B cell (primary cell): ENCODE measurements at regions not wholly inside any gene's neighbourhood (a gene's known extent, or its start where the extent isn't known, plus 50 kb on each side); places are given as distances from the start of the nearest gene placed in this dataset.

ENCODE experiments used
- EZH2 ChIP-seq: IDR thresholded peaks from 2 replicates; pipeline ENCODE4 v1.6.1; 2012; ENCODE audit warnings: borderline replicate concordance, low read depth, mild to moderate bottlenecking, moderate library complexity, low read length; ENCODE audit not compliant: insufficient read depth, poor library complexity, severe bottlenecking
- TF ChIP-seq, protein P1 (sequence below): fragments of 200-600 bp; IDR thresholded peaks from one replicate; pipeline ENCODE4 v1.8.0; 2022; ENCODE audit warnings: antibody characterized with exemption, mild to moderate bottlenecking

DNA sequence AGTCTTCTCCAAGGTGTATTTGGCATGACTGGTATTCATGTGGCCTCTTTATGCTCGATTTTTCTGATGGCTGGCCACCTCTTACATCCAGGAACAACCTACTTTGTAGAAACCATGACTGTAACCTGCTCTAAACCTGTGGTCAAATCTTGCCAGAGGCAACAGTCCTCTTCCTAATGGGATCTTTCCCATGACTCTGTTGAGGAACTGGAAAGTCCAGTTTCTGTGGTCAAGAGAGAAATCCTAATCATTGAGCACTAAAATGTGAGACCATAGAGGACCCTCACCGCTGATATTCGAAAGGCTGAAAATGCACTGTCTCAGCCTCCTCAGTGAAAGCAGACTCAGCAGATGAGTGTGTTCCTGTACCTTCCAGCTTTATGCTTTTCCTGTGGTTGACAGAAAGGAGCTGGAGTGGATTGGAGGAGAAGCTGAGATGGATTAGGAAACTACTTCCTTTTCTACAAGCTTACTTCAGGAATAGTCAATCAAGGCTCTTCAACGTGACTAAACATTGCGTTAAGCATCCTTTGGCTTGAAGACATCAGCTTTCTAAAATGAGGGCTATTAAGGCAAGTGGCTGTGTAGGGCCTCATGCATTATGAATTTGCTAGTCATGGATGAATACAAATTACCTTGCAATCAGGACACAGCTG lies 69.7 kb upstream of the DAPK1 start:
- TF ChIP-seq, protein P1, sequence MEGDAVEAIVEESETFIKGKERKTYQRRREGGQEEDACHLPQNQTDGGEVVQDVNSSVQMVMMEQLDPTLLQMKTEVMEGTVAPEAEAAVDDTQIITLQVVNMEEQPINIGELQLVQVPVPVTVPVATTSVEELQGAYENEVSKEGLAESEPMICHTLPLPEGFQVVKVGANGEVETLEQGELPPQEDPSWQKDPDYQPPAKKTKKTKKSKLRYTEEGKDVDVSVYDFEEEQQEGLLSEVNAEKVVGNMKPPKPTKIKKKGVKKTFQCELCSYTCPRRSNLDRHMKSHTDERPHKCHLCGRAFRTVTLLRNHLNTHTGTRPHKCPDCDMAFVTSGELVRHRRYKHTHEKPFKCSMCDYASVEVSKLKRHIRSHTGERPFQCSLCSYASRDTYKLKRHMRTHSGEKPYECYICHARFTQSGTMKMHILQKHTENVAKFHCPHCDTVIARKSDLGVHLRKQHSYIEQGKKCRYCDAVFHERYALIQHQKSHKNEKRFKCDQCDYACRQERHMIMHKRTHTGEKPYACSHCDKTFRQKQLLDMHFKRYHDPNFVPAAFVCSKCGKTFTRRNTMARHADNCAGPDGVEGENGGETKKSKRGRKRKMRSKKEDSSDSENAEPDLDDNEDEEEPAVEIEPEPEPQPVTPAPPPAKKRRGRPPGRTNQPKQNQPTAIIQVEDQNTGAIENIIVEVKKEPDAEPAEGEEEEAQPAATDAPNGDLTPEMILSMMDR: no peak
- no peak for TF ChIP-seq EZH2
